Anterior cingulate cortex (tissue), 58 donors: ENCODE measurements at regions not wholly inside any gene's neighbourhood (a gene's known extent, or its start where the extent isn't known, plus 50 kb on each side); places are given as distances from the start of the nearest gene placed in this dataset.

ENCODE experiments used
- DNase-seq, 58 donors: peaks; one replicate each; lab custom pipeline; 2025; lab: John Stamatoyannopoulos, UW

- DNase-seq: peak in 41 of 58 donors; percentile 2 to 76 (median 41)
Observed at GRCh38 chr18:34977838-34978532, 63.2 kb upstream of the MAPRE2 start.

- peak in 1 of 58 donors; percentile 48 for DNase-seq
Observed at GRCh38 chr18:34978533-34978893, 62.7 kb upstream of the MAPRE2 start.

- peak; percentile 3 to 92 (median 72) for DNase-seq
Observed at GRCh38 chr18:34978953-34979608, 62.1 kb upstream of the MAPRE2 start.

- DNase-seq: no peak
Observed at GRCh38 chr18:34981487-34981886, 59.7 kb upstream of the MAPRE2 start.

GRCh38 chr18:34985963-34986362, 55.2 kb upstream of the MAPRE2 start:
- DNase-seq: no peak

GRCh38 chr18:34990597-34990996, 50.6 kb upstream of the MAPRE2 start:
- DNase-seq: no peak

- DNase-seq: peak in 2 of 58 donors; percentile 25 to 44
Observed at GRCh38 chr18:34991152-34991551, 50.1 kb upstream of the MAPRE2 start.
